ENCODE measurements at regions not wholly inside any gene's neighbourhood (a gene's known extent, or its start where the extent isn't known, plus 50 kb on each side); places are given as distances from the start of the nearest gene placed in this dataset.

DNA sequence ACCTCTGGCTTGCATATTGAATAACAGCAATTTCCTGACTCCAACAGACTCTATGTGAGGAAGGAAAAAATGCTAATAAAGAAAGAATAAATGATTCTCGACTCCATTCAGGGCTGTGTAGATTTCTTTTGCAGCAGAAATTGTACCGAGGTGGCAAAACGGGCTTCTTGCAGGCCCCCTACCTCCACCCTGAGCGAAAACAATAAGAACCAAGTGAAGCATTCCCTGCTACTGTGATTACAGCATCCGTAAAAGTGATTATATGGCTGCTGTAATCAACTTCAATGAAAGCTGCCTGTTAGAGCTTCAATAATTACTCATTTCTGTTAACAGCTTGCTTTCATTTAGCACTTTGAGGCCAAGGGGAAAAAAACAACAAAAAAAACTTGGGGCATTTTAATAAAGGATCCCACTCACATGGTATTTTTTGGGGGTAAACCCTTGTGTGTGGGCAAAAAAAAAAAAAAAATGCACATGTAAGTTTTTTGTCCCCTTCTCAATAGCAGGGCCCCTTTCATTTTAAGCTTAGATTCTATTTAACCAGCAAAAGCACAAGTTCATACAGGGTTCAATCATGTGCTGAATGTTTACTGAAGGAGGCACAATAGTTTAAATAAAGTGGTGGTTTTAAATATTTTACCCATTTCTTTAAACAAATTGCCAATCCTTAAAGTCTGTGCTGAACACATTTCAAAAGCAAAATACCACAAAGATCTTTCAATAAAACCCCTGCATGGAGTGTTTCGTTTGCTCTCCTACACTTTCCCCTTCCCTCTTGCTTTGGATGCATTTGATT, 271.6 kb downstream of the LMO4 start:
- no peak overlapping the region for H3K4me3 Mint-ChIP-seq
- TF ChIP-seq CTCF (conservative IDR thresholded peaks at IDR 0.05) = no peak

GRCh38 chr1:87600854-87601253, 272.2 kb downstream of the LMO4 start:
- Mint-ChIP-seq H3K27ac (no peak overlapping the region), H3K4me1 (peaks cover 6% of the 10 kb centered on the region), H3K4me3 (no peak overlapping the region), H3K27me3 (ENCODE audit: insufficient read depth) (no peaks in the 10 kb centered on the region), H3K36me3 (ENCODE audit: low read depth) (no peaks in the 10 kb centered on the region), H3K9me3 (peaks cover 3% of the 10 kb centered on the region)
- no peak for TF ChIP-seq CTCF (conservative IDR thresholded peaks at IDR 0.05)
- 71 to 77% methylated on average over 1 of the region's 1 CpG for WGBS, 2 experiments (ENCODE audit: insufficient coverage in 1 of 2, insufficient read length in 1 of 2)
- Histone ChIP-seq H3K4me1 (ENCODE audit: control insufficient read depth, insufficient read depth, low read length) (no peaks in the 10 kb centered on the region), H3K9ac (ENCODE audit: extremely low read depth, low read length, poor library complexity, severe bottlenecking) (no peak overlapping the region), H3K27ac (ENCODE audit: low read depth, low read length) (no peak overlapping the region), H3K36me3 (ENCODE audit: control insufficient read depth, insufficient read depth, low read length) (no peaks in the 10 kb centered on the region), H3K27me3 (ENCODE audit: control insufficient read depth, insufficient read depth, low read length, poor library complexity, severe bottlenecking) (no peaks in the 10 kb centered on the region), H3K4me3 (ENCODE audit: low read length) (no peak overlapping the region), H3K9me3 (ENCODE audit: control insufficient read depth, low read length) (no peaks in the 10 kb centered on the region)
- no peak for DNase-seq

More for the DNA sequence above, 271.6 kb downstream of the LMO4 start:
- Histone ChIP-seq H3K4me3 (ENCODE audit: low read length) (no peak overlapping the region), H3K9me3 (ENCODE audit: control insufficient read depth, low read length) (no peaks in the 10 kb centered on the region), H3K9ac (ENCODE audit: extremely low read depth, low read length, poor library complexity, severe bottlenecking) (no peak overlapping the region), H3K4me1 (ENCODE audit: control insufficient read depth, insufficient read depth, low read length) (no peaks in the 10 kb centered on the region), H3K36me3 (ENCODE audit: control insufficient read depth, insufficient read depth, low read length) (no peaks in the 10 kb centered on the region), H3K27me3 (ENCODE audit: control insufficient read depth, insufficient read depth, low read length, poor library complexity, severe bottlenecking) (no peaks in the 10 kb centered on the region), H3K27ac (ENCODE audit: low read depth, low read length) (no peak overlapping the region)
- no peaks in the 10 kb centered on the region for H3K27me3 Mint-ChIP-seq (ENCODE audit: insufficient read depth)
- peaks cover 6% of the 10 kb centered on the region for H3K4me1 Mint-ChIP-seq
- 82 to 87% methylated on average over 4 to 6 of the region's 6 CpGs for WGBS, 2 experiments (ENCODE audit: insufficient coverage in 1 of 2, insufficient read length in 1 of 2)
- no peak for DNase-seq
- peaks cover 1% of the 10 kb centered on the region for H3K9me3 Mint-ChIP-seq
- no peaks in the 10 kb centered on the region for H3K36me3 Mint-ChIP-seq (ENCODE audit: low read depth)
- no peak overlapping the region for H3K27ac Mint-ChIP-seq

- 80 to 94% methylated on average over 1 of the region's 1 CpG for WGBS, 2 experiments (ENCODE audit: insufficient coverage in 1 of 2, insufficient read length in 1 of 2)
- H3K36me3 ChIP-seq (ENCODE audit: control insufficient read depth, insufficient read depth, low read length) = no peaks in the 10 kb centered on the region
- no peak for TF ChIP-seq CTCF (conservative IDR thresholded peaks at IDR 0.05)
- H3K4me1 Mint-ChIP-seq = peaks cover 6% of the 10 kb centered on the region
- no peak overlapping the region for H3K4me3 ChIP-seq (ENCODE audit: low read length)
- H3K27ac ChIP-seq (ENCODE audit: low read depth, low read length) = no peak overlapping the region
- H3K27me3 ChIP-seq (ENCODE audit: control insufficient read depth, insufficient read depth, low read length, poor library complexity, severe bottlenecking) = no peaks in the 10 kb centered on the region
- no peak overlapping the region for H3K4me3 Mint-ChIP-seq
- H3K27ac Mint-ChIP-seq = no peak overlapping the region
- DNase-seq = no peak
- H3K4me1 ChIP-seq (ENCODE audit: control insufficient read depth, insufficient read depth, low read length) = no peaks in the 10 kb centered on the region
- H3K9me3 ChIP-seq (ENCODE audit: control insufficient read depth, low read length) = no peaks in the 10 kb centered on the region
- H3K9me3 Mint-ChIP-seq = peaks cover 5% of the 10 kb centered on the region
- H3K36me3 Mint-ChIP-seq (ENCODE audit: low read depth) = no peaks in the 10 kb centered on the region
- no peaks in the 10 kb centered on the region for H3K27me3 Mint-ChIP-seq (ENCODE audit: insufficient read depth)
- H3K9ac ChIP-seq (ENCODE audit: extremely low read depth, low read length, poor library complexity, severe bottlenecking) = no peak overlapping the region
Measured at GRCh38 chr1:87603626-87604025, 274.9 kb downstream of the LMO4 start.
